Tongue (tissue), 1 donor: ENCODE measurements at regions not wholly inside any gene's neighbourhood (a gene's known extent, or its start where the extent isn't known, plus 50 kb on each side); places are given as distances from the start of the nearest gene placed in this dataset.
"Not testable (repeated sequence)": the region's sequence is repeated elsewhere in the genome, so short reads cannot be mapped to it uniquely, and the experiment has no call there.

ENCODE experiments used
- DNase-seq: peaks from one replicate; pipeline ENCODE4 v3.0.0-alpha.2; 2015

DNA sequence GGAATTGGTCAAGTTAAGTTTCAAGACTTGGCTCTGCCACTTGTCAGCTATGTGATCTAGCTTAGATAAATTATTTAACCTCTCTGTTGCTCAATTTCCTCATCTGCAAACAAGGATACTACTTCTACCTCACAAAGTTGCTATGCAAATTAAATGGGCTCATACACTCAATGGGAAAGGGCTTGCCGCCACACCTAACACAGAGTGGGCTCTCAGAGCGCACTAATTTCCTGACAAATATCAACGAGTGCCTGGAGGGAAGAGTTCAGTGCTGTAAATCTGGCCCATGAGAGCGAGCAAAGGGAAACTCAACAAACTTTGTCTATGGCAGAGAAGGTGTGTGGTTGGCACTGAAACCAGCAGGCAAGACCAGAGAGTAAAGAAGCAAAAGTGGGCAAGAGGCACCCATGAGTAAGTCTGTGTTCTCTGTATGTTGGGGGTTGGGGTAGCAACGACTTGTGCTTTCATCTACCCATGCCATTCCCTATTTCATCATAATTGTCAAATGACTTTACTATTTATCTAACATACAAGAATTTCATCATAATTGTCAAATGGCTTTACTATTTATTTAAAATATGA lies 60.7 kb upstream of the PHF21A start:
- DNase-seq: no peak

DNA sequence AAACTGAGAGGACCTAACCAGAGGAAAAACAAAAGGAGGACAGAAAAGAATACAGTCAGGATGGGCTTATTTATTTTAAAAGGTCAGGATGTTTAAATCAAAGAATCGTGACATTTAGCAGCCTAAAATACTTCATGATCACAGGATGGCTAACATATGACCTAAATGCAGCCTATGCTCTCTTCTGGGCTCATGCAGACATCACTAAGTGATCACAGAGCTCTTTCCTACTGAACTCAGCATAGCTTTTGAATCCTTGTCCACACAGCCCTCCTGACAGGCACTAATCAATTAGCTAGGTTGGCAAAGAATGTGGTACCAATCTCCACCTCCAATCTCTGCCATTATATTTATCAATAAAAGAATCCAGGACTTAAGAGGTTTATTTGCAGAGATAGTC lies 60.1 kb upstream of the PHF21A start:
- no peak for DNase-seq

DNA sequence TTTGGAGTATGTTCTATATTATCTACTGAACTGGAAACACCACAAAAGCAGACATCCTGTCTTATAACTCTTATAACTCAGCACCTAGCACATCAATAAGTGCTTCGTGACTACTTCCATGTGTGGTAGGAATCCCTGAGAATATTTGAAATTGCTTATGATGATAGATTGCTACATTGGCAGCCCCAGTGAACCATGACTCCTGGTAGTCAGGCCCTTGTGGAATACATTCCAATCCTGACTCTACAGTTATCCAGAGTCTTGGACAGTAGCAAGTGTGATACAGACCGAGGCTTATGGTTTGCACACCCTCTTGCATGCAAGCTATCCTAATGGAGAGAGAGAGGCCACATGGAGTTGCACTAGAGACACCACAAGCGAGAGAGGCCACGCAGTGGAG lies 59.5 kb upstream of the PHF21A start:
- DNase-seq: no peak

DNA sequence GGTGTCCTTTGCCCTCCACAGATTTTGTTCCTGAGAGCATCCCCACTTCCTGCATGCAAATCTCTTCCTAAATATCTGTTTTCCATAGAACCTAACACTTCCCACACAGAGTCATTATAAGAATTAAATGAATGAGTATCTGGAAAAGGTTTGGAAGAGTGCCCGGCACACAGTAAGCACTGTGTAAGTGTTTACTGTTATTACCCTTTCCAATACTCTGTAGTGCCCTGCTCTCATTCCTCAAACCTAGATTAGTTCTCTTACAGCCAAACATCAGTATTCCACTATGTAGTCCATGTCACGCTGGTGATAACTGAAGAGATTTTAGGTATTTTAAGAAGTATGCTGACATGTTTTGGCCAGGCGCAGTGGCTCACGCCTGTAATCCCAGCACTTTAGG lies 57.3 kb upstream of the PHF21A start:
- no peak for DNase-seq

DNA sequence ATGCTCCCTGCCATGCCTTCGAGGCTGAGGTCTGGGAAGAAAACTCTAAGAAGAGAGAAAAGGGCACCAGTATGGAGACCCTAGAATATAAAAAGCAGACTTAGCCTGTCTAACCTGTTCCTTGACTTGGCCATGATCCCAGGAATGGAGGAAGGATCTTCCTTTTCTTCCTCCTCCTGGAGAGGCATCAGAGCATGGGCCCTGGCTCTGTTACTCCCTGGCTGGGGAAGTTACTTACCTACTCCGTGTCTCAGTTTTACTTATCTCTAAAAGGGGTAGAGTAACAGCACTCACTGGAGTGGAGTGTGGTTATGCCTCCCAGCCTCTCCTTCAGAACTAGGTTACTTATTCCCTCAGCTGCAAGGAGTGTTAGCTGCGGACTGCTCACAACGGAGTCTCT lies 55.2 kb upstream of the PHF21A start:
- DNase-seq: no peak

DNA sequence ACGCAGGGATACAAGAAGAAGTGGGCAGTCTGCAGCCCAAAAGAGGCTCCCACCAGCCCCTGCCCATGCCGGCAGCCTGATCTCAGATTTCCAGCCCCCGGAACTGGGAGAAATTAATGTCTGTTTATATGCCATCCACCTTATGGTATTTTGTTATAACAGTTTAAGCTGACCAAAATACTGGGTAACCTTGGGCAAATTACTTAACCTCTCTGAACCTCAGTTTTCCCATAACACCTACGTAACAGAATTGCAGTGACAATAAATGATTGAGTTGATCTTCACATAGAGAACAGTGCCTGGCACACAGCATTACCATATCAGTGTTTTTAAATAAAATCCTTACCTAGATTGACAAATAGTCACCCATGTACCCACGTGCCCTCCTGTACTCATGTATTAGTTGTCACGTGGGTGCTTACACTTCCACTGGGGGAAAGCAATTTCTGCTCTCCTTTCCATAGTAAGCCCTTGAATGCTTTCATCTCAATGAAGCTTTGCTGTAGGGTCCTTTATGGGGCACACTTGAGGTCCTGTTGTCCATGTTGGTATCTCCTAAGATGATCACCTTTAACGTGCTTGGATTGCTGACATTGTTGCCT lies 54.2 kb upstream of the PHF21A start:
- no peak for DNase-seq

DNA sequence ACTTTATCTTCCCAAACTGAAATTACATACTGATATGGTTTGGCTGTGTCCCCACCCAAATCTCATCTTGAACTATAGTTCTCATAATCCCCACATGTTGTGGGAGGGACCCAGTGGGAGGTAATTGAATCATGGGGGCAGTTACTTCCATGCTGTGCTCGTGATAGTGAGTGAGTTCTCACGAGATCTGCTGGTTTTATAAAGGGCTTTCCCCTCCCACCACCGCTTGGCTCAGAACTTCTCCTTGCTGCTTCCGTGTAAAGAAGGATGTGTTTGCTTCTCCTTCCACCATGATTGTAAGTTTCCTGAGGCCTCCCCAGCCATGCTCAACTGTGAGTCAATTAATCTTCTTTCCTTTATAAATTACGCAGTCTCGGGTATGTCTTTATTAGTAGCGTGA lies 50.4 kb upstream of the PHF21A start:
- DNase-seq: not testable (repeated sequence)
